ENCODE measurements at regions not wholly inside any gene's neighbourhood (a gene's known extent, or its start where the extent isn't known, plus 50 kb on each side); places are given as distances from the start of the nearest gene placed in this dataset.

GRCh38 chr18:64405161-64405560 lies 256.3 kb upstream of the LINC00305 start:
- ATAC-seq, result no peak
- intact Hi-C loops (cut with DNase I, micrococcal nuclease), result no loop called here
- Histone ChIP-seq H3K36me3 (ENCODE audit: low read depth) (no peaks in the 10 kb centered on the region), H3K4me1 (ENCODE audit: low read depth) (no peaks in the 10 kb centered on the region), H3K4me3 (no peak overlapping the region), H3K9me3 (no peaks in the 10 kb centered on the region)
- no peak for TF ChIP-seq CTCF (IDR thresholded peaks at IDR 0.05)
- no peak for DNase-seq

DNA sequence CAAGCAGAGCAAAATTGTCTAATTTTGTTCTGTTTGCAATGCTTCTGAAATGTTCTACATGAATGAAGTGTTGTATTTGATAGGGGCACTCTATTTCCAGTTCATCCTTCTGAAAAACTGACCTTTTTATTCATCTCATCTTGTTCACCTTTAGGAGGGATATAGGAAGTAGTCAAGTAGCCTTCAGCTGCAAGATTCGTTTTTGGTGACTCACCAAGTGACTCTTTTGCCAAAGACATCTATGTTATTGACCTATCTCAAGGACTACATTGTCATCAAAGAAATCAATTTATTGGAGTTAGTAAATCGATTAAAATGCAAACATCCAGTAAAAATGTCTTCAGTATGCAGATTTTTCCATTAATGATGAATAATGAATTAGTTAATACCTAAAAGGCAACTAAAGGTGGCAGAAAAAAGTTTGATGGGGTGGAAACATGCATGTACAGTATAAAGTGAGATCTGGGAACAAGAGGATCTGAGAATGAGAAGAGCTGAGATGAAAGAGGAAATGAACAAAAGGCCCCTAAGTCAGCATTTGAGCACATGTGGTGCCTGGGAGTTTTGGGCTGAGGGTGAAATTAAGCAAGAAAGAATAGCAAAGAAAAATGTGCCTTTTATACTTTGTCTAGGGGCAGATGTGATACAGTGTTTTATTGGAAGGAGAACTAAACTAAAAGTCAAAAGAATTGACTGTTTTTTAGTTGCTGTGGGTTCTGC lies 255.1 kb upstream of the LINC00305 start:
- intact Hi-C loops (cut with DNase I, micrococcal nuclease), result no loop called here
- no peak overlapping the region for H3K4me3 ChIP-seq
- ATAC-seq, result no peak
- DNase-seq, result no peak
- no peaks in the 10 kb centered on the region for H3K36me3 ChIP-seq (ENCODE audit: low read depth)
- H3K4me1 ChIP-seq (ENCODE audit: low read depth), result no peaks in the 10 kb centered on the region
- no peaks in the 10 kb centered on the region for H3K9me3 ChIP-seq
- no peak for TF ChIP-seq CTCF (IDR thresholded peaks at IDR 0.05)

DNA sequence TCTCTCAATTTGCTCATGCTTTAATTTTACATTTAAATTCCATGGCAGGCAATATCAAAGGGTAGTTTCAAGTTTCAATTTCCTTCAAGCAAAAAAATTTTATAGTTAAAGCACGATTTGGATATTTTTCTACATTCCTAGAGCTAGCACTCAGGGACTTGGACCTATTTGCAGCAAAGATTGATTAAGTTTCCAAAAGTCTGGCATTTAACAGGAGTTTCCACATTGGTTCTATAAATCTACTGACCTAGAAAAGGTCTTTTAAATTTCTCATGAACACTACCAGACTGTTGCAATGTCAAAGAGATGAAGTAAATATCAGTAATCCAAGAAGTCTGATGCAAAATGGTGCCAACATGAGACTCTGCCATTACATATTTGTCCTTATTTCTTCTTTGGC lies 253.7 kb upstream of the LINC00305 start:
- intact Hi-C loops (cut with DNase I, micrococcal nuclease), result no loop called here
- Histone ChIP-seq H3K4me1 (ENCODE audit: low read depth) (no peaks in the 10 kb centered on the region), H3K4me3 (no peak overlapping the region), H3K36me3 (ENCODE audit: low read depth) (no peaks in the 10 kb centered on the region), H3K9me3 (no peaks in the 10 kb centered on the region)
- no peak for ATAC-seq
- DNase-seq, result no peak
- TF ChIP-seq CTCF (IDR thresholded peaks at IDR 0.05), result no peak

DNA sequence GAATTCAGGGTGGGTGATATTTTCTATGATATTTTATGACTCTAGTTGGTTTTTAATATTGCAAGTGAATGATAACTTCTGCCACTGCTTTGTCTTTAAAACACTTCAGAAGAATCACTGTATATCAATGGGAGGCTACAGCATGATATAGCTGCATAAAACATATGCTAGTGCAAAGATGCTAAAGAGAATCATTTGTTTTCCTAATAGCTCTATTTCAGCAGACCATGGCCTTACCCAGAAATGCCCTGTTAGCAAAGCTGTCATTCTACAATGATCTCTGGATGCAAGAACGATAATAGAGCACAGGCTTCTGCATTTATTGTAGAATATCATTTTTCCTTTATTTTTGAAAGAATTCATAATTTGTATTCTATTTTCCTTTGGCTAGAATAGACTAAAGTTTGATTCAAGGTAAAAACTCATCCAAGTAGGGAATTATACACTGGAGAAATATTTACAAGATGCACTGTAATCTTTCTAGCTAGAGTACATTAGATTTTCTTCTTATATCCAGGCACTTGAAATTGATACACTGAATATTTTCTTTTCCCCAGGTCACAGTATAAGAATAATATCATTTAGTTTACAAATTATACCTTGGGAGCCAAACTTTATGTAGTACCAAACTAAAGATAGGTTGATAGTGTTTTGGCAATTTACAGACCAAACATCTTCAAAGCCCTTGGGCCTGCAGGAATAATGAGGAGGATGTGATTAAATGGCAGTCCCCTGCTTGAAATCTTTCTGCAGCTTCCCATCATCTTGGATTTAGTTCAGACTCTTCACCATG lies 252.6 kb upstream of the LINC00305 start:
- intact Hi-C loops (cut with DNase I, micrococcal nuclease), result no loop called here
- ATAC-seq (no peak), DNase-seq (no peak)
- TF ChIP-seq CTCF (IDR thresholded peaks at IDR 0.05), result no peak
- Histone ChIP-seq H3K4me3 (no peak overlapping the region), H3K9me3 (no peaks in the 10 kb centered on the region), H3K36me3 (ENCODE audit: low read depth) (no peaks in the 10 kb centered on the region), H3K4me1 (ENCODE audit: low read depth) (no peaks in the 10 kb centered on the region)

DNA sequence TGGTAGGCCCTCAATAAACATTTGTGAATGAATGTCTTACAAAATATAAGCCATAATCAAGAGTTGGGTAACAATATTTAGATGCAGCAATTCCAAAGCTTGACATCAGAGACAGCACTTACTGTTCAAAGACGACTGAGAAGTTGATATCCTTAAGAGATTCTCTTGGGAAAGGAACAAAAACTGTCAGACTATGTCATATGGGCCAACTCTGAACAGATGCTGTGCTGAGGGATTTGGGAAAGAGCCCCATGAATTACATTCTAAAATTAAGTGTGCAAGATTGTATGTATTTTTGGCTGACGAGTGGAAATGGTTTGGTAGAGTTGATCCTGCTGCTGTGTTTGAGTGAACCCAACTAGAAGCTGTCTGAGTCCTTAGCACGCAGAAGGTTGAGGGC lies 250.7 kb upstream of the LINC00305 start:
- Histone ChIP-seq H3K4me3 (no peak overlapping the region), H3K9me3 (no peaks in the 10 kb centered on the region), H3K4me1 (ENCODE audit: low read depth) (no peaks in the 10 kb centered on the region), H3K36me3 (ENCODE audit: low read depth) (no peaks in the 10 kb centered on the region)
- no peak for ATAC-seq
- intact Hi-C loops (cut with DNase I, micrococcal nuclease), result no loop called here
- no peak for TF ChIP-seq CTCF (IDR thresholded peaks at IDR 0.05)
- no peak for DNase-seq

All from mucosa of descending colon (tissue), 3 donors.